Middle frontal gyrus (tissue), 1 donor: ENCODE measurements at regions not wholly inside any gene's neighbourhood (a gene's known extent, or its start where the extent isn't known, plus 50 kb on each side); places are given as distances from the start of the nearest gene placed in this dataset.

Source experiments
- DNase-seq: peaks from one replicate; pipeline ENCODE4 v3.0.0-alpha.2; 2015; ENCODE audit warnings: low spot score; ENCODE audit errors: extremely low spot score

- DNase-seq, result no peak
Measured at GRCh38 chr12:74985293-74985985, 224.2 kb downstream of the KCNC2 start.

GRCh38 chr12:74985986-74986319 lies 223.7 kb downstream of the KCNC2 start:
- DNase-seq, result no peak

- DNase-seq, result no peak
Measured at GRCh38 chr12:74988156-74988555, 221.5 kb downstream of the KCNC2 start.
